GM12872 (cell line): ENCODE measurements at regions not wholly inside any gene's neighbourhood (a gene's known extent, or its start where the extent isn't known, plus 50 kb on each side); places are given as distances from the start of the nearest gene placed in this dataset.

Source experiments
- TF ChIP-seq, protein P1 (sequence below): IDR thresholded peaks from 3 replicates; pipeline ENCODE4 v1.5.1; 2011; ENCODE audit warnings: low read depth, mild to moderate bottlenecking, low read length, moderate library complexity; ENCODE audit not compliant: insufficient read depth

DNA sequence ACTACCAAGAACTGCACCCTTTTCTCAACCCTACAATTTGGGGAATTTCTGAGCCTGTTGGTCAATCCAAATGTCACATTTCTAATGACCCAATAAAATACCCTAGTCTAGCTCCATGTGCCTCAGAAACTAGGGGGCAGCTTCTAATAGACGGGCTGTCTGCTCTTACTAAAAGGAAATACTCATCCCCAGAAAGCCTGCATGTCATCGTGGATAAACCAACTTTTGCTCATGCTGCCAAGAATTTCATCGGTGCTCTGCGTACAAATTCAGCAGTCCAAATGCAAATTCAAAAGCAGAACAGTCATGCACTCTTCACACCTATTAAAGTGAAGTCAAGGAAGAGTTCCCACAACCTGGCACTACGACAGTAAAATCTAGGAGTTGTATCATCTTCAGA lies 377.3 kb downstream of the LNPK start:
- TF ChIP-seq, protein P1, sequence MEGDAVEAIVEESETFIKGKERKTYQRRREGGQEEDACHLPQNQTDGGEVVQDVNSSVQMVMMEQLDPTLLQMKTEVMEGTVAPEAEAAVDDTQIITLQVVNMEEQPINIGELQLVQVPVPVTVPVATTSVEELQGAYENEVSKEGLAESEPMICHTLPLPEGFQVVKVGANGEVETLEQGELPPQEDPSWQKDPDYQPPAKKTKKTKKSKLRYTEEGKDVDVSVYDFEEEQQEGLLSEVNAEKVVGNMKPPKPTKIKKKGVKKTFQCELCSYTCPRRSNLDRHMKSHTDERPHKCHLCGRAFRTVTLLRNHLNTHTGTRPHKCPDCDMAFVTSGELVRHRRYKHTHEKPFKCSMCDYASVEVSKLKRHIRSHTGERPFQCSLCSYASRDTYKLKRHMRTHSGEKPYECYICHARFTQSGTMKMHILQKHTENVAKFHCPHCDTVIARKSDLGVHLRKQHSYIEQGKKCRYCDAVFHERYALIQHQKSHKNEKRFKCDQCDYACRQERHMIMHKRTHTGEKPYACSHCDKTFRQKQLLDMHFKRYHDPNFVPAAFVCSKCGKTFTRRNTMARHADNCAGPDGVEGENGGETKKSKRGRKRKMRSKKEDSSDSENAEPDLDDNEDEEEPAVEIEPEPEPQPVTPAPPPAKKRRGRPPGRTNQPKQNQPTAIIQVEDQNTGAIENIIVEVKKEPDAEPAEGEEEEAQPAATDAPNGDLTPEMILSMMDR, result no peak

DNA sequence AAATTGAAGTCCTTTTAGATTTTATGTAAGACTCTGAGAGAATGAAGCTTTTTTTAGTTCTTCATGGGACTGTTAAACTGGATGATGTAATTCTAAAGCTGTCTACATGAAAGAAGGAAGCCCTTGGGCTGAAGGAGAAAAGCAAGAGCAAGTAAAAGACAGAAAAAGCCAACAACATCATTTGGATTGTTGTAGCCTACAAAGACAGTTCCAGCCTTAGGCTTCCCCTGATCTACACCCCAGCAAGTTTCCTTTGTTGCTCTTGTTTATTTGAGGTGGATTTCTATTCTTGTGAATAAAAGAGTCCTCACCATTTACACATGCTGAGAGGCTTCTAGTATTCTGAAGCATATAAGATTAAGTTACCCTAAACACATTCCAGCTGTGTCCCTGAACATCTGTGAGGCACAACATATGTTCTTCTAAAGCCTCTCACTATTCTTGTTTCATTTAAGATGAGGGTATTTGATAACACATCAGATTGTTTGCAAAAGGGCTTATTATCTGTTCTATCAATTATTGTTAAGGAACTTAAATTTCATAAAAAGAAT lies 377.8 kb downstream of the LNPK start:
- TF ChIP-seq, protein P1, result no peak

DNA sequence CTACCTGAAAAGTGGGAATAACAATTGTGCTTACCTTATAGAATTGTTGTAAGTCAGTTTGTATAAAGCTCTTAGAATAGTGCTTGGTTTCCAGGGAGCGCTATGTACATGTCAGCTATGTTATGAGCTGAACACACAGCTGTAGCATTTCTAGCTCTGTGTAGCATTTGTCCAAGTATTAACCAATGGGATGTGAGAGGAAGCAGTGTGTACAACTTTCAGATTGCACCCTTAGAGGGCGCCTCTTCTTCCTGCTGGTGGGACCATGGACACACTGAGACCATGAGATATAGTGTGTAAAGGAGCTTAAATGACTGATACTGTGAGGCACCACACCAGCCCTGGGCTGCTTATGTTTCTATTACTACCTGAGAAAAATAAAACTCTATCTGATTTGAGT lies 380.2 kb downstream of the LNPK start:
- TF ChIP-seq, protein P1, result peak; percentile 21; the same call in 1 of the 3 replicates

GRCh38 chr2:175620106-175620505 lies 382.0 kb downstream of the LNPK start:
- TF ChIP-seq, protein P1, result no peak

DNA sequence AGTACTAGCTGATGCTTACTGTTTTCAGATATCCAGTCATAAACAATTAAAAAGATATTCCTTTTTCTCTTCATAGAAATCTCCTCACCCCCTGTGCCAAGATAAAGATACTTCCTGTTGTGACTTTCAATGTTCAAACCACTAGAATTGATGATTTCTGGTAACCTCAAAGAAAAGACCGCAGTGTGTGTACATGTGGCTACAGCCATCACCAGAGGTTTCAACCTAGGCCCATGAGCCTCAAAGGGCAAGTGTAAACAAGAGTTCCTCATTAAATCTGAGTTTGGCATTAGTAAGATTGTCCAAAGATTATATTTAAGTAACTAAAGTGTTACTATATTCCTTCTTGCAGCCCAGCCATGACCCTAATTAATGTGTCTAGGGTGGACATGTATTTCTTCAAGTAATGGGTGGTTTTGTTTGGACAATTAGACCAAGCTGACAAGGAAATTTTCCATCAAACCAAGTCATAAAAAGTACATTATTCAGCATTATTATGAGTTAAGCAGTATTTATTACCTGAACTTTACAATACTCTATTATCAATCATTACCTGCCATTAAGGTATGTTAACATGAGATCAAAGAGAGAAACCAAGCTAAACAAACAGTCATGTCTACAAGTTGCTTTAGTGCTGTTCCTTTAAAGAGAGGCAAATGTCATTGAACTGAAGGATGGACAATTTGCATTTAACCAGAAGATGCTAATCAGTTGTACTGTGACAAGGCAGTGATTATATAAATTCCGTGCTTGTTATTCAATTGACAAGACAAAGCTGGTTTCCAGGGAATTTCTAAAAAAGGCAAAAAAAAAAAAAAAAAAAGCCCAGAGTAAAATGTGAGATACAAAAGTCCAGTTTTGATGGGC lies 382.7 kb downstream of the LNPK start:
- TF ChIP-seq, protein P1, result no peak

DNA sequence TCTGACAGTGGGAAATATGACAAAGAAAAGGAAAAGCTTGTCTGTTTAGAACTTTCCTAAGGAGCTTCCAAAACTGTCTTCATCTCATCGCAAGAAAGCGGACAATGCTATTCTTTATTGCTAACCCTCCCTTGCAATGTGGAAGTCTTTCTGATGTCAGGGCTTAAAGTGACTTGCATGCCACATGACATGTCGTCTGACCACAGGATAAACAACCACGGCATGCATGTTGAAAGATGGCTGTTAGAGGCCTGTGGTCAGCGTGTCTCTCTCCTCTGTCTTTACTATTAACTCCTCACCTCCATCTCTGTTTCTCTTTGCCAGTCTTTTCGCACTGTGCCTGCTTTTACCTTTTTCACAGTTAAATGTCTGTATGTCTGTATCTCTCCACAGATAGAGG lies 389.8 kb downstream of the LNPK start:
- TF ChIP-seq, protein P1, result no peak

DNA sequence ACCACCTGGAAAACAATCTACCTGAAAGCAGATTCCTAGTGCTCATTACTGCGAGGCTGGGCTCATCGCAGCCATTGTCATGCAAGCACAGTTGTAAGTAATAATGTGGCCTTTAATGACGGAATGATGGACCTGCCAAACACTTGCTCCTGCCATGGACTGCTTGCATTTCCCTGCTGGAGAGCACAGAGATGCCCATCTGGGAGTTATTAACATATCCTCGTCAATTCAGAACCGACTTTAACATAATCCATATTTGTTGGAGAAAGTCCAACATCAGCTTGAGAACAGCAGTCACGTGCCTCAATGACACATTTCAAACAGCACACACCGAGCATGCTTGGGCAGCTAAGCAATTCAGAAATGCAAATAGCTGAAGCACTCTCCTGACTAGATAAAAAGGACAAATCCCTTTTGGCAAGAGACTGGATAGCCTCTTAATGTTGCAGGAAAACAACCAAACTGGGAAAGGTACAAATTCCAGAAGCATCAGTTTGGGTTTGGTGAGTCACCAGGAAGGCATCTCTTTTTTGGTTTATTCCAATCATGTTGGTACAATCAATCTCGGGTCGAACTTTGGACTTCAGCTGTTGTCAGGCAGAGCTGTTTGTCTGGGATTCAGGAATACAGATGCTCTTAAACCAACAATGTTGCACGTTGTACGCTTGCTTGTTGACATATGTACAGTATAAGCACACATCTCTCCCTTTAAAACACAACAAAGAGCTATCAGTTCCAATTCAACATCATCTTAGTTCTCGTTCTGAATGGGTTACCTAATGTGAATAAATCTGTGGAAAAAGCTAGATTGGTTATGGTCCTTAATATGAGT lies 395.8 kb downstream of the LNPK start:
- TF ChIP-seq, protein P1, result no peak
